ENCODE measurements at regions not wholly inside any gene's neighbourhood (a gene's known extent, or its start where the extent isn't known, plus 50 kb on each side); places are given as distances from the start of the nearest gene placed in this dataset.
"Not testable (repeated sequence)": the region's sequence is repeated elsewhere in the genome, so short reads cannot be mapped to it uniquely, and the experiment has no call there.

GRCh38 chr15:87741350-87741749 is 515.2 kb downstream of the NTRK3 start:
- Mint-ChIP-seq H3K9me3 (ENCODE audit: low read depth) (no peaks in the 10 kb centered on the region), H3K36me3 (no peaks in the 10 kb centered on the region), H3K4me3 (no peak overlapping the region), H3K4me1 (peaks cover 9% of the 10 kb centered on the region), H3K27ac (no peak overlapping the region), H3K27me3 (no peaks in the 10 kb centered on the region)
- DNase-seq, result no peak
- no peak for ATAC-seq
- CTCF ChIA-PET, result no interaction called here

- Mint-ChIP-seq H3K4me1 (peaks cover 9% of the 10 kb centered on the region), H3K36me3 (no peaks in the 10 kb centered on the region), H3K9me3 (ENCODE audit: low read depth) (no peaks in the 10 kb centered on the region), H3K4me3 (no peak overlapping the region), H3K27me3 (no peaks in the 10 kb centered on the region), H3K27ac (no peak overlapping the region)
- CTCF ChIA-PET, result no interaction called here
- DNase-seq, result no peak
- no peak for ATAC-seq
Observed at GRCh38 chr15:87740655-87741344, 515.7 kb downstream of the NTRK3 start.

GRCh38 chr15:87739866-87740265 is 516.7 kb downstream of the NTRK3 start:
- no peaks in the 10 kb centered on the region for H3K9me3 Mint-ChIP-seq (ENCODE audit: low read depth)
- H3K36me3 Mint-ChIP-seq, result no peaks in the 10 kb centered on the region
- no peak overlapping the region for H3K27ac Mint-ChIP-seq
- no peaks in the 10 kb centered on the region for H3K27me3 Mint-ChIP-seq
- DNase-seq (no peak), ATAC-seq (no peak)
- H3K4me3 Mint-ChIP-seq, result no peak overlapping the region
- H3K4me1 Mint-ChIP-seq, result peaks cover 9% of the 10 kb centered on the region
- CTCF ChIA-PET, result interaction anchor here (0.9 kb wide), 1 partner anchor 65 kb away, joined by 3 read pairs; no protein-coding TSS in a partner anchor

- no peaks in the 10 kb centered on the region for H3K9me3 Mint-ChIP-seq (ENCODE audit: low read depth)
- DNase-seq, result no peak
- H3K36me3 Mint-ChIP-seq, result no peaks in the 10 kb centered on the region
- H3K27me3 Mint-ChIP-seq, result no peaks in the 10 kb centered on the region
- no peak overlapping the region for H3K27ac Mint-ChIP-seq
- no peak for ATAC-seq
- peaks cover 9% of the 10 kb centered on the region for H3K4me1 Mint-ChIP-seq
- H3K4me3 Mint-ChIP-seq, result no peak overlapping the region
- CTCF ChIA-PET, result interaction anchor here (0.9 kb wide), 1 partner anchor 65 kb away, joined by 3 read pairs; no protein-coding TSS in a partner anchor
Observed at GRCh38 chr15:87739081-87739480, 517.5 kb downstream of the NTRK3 start.

GRCh38 chr15:87737460-87737859 is 519.1 kb downstream of the NTRK3 start:
- H3K27ac Mint-ChIP-seq; ATAC-seq; DNase-seq; H3K4me3 Mint-ChIP-seq; H3K36me3 Mint-ChIP-seq; H3K4me1 Mint-ChIP-seq; H3K9me3 Mint-ChIP-seq (ENCODE audit: low read depth); H3K27me3 Mint-ChIP-seq; CTCF ChIA-PET: not testable (repeated sequence)

- CTCF ChIA-PET, result no interaction called here
- H3K9me3 Mint-ChIP-seq (ENCODE audit: low read depth), result no peaks in the 10 kb centered on the region
- peaks cover 9% of the 10 kb centered on the region for H3K4me1 Mint-ChIP-seq
- H3K4me3 Mint-ChIP-seq, result no peak overlapping the region
- ATAC-seq (peak; percentile 42), DNase-seq (no peak)
- peak overlapping the region; percentile 13 for H3K27ac Mint-ChIP-seq
- H3K36me3 Mint-ChIP-seq, result no peaks in the 10 kb centered on the region
- H3K27me3 Mint-ChIP-seq, result no peaks in the 10 kb centered on the region
Observed at GRCh38 chr15:87736891-87737389, 519.6 kb downstream of the NTRK3 start.

GRCh38 chr15:87736401-87736800 is 520.1 kb downstream of the NTRK3 start:
- no peak overlapping the region for H3K4me3 Mint-ChIP-seq
- H3K36me3 Mint-ChIP-seq, result no peaks in the 10 kb centered on the region
- no peak overlapping the region for H3K27ac Mint-ChIP-seq
- no peaks in the 10 kb centered on the region for H3K27me3 Mint-ChIP-seq
- no peaks in the 10 kb centered on the region for H3K9me3 Mint-ChIP-seq (ENCODE audit: low read depth)
- H3K4me1 Mint-ChIP-seq, result peaks cover 9% of the 10 kb centered on the region
- CTCF ChIA-PET, result no interaction called here
- no peak for DNase-seq
- ATAC-seq, result no peak

GRCh38 chr15:87735522-87735921 is 521.0 kb downstream of the NTRK3 start:
- DNase-seq, result no peak
- no peak overlapping the region for H3K27ac Mint-ChIP-seq
- H3K4me3 Mint-ChIP-seq, result no peak overlapping the region
- H3K4me1 Mint-ChIP-seq, result peaks cover 9% of the 10 kb centered on the region
- H3K9me3 Mint-ChIP-seq (ENCODE audit: low read depth), result no peaks in the 10 kb centered on the region
- ATAC-seq, result no peak
- H3K27me3 Mint-ChIP-seq, result no peaks in the 10 kb centered on the region
- CTCF ChIA-PET, result no interaction called here
- H3K36me3 Mint-ChIP-seq, result no peaks in the 10 kb centered on the region

- Mint-ChIP-seq H3K4me3 (no peak overlapping the region), H3K36me3 (no peaks in the 10 kb centered on the region), H3K27ac (no peak overlapping the region), H3K4me1 (peaks cover 9% of the 10 kb centered on the region), H3K27me3 (no peaks in the 10 kb centered on the region), H3K9me3 (ENCODE audit: low read depth) (no peaks in the 10 kb centered on the region)
- DNase-seq (no peak), ATAC-seq (no peak)
- CTCF ChIA-PET, result no interaction called here
Observed at GRCh38 chr15:87734571-87735373, 521.8 kb downstream of the NTRK3 start.

GRCh38 chr15:87733977-87734376 is 522.6 kb downstream of the NTRK3 start:
- Mint-ChIP-seq H3K27me3 (no peaks in the 10 kb centered on the region), H3K4me1 (peaks cover 9% of the 10 kb centered on the region), H3K36me3 (no peaks in the 10 kb centered on the region), H3K9me3 (ENCODE audit: low read depth) (no peaks in the 10 kb centered on the region), H3K4me3 (no peak overlapping the region), H3K27ac (no peak overlapping the region)
- ATAC-seq (no peak), DNase-seq (no peak)
- CTCF ChIA-PET, result no interaction called here

- ATAC-seq (no peak), DNase-seq (no peak)
- H3K27me3 Mint-ChIP-seq, result no peaks in the 10 kb centered on the region
- H3K9me3 Mint-ChIP-seq (ENCODE audit: low read depth), result no peaks in the 10 kb centered on the region
- CTCF ChIA-PET, result no interaction called here
- no peaks in the 10 kb centered on the region for H3K36me3 Mint-ChIP-seq
- peaks cover 9% of the 10 kb centered on the region for H3K4me1 Mint-ChIP-seq
- no peak overlapping the region for H3K4me3 Mint-ChIP-seq
- no peak overlapping the region for H3K27ac Mint-ChIP-seq
Observed at GRCh38 chr15:87733541-87733941, 523.0 kb downstream of the NTRK3 start.

- Mint-ChIP-seq H3K36me3 (no peaks in the 10 kb centered on the region), H3K27me3 (no peaks in the 10 kb centered on the region), H3K4me1 (peaks cover 9% of the 10 kb centered on the region), H3K27ac (no peak overlapping the region), H3K9me3 (ENCODE audit: low read depth) (no peaks in the 10 kb centered on the region), H3K4me3 (no peak overlapping the region)
- DNase-seq (no peak), ATAC-seq (no peak)
- CTCF ChIA-PET, result no interaction called here
Observed at GRCh38 chr15:87732976-87733375, 523.6 kb downstream of the NTRK3 start.

- Mint-ChIP-seq H3K4me1 (peaks cover 2% of the 10 kb centered on the region), H3K27ac (no peak overlapping the region), H3K27me3 (no peaks in the 10 kb centered on the region), H3K9me3 (ENCODE audit: low read depth) (no peaks in the 10 kb centered on the region), H3K36me3 (no peaks in the 10 kb centered on the region), H3K4me3 (no peak overlapping the region)
- no peak for ATAC-seq
- no peak for DNase-seq
- CTCF ChIA-PET, result no interaction called here
Observed at GRCh38 chr15:87731630-87732029, 524.9 kb downstream of the NTRK3 start.

- CTCF ChIA-PET, result no interaction called here
- Mint-ChIP-seq H3K27ac (no peak overlapping the region), H3K4me1 (no peaks in the 10 kb centered on the region), H3K36me3 (no peaks in the 10 kb centered on the region), H3K9me3 (ENCODE audit: low read depth) (no peaks in the 10 kb centered on the region), H3K27me3 (no peaks in the 10 kb centered on the region), H3K4me3 (no peak overlapping the region)
- DNase-seq (no peak), ATAC-seq (no peak)
Observed at GRCh38 chr15:87730706-87731105, 525.8 kb downstream of the NTRK3 start.
